IPS-15b (cell line): ENCODE measurements at regions not wholly inside any gene's neighbourhood (a gene's known extent, or its start where the extent isn't known, plus 50 kb on each side); places are given as distances from the start of the nearest gene placed in this dataset.

ENCODE experiments used
- H3K27me3 ChIP-seq: one replicate; pipeline ENCODE4 v1.6.1; 2013; ENCODE audit warnings: low read length; ENCODE audit not compliant: control insufficient read depth, insufficient read depth
- H3K36me3 ChIP-seq: one replicate; pipeline ENCODE4 v1.6.1; 2013; ENCODE audit warnings: low read length; ENCODE audit not compliant: control insufficient read depth, insufficient read depth
- H3K4me1 ChIP-seq: one replicate; pipeline ENCODE4 v1.6.1; 2013; ENCODE audit warnings: mild to moderate bottlenecking, low read length; ENCODE audit not compliant: control insufficient read depth, insufficient read depth
- H3K4me3 ChIP-seq: one replicate; pipeline ENCODE4 v1.5.1; 2013; ENCODE audit warnings: low read depth, low read length
- H3K9ac ChIP-seq: one replicate; pipeline ENCODE4 v1.6.1; 2013; ENCODE audit warnings: low read depth, mild to moderate bottlenecking, low read length
- H3K9me3 ChIP-seq: one replicate; pipeline ENCODE4 v1.6.1; 2013; ENCODE audit warnings: mild to moderate bottlenecking, low read length; ENCODE audit not compliant: control insufficient read depth, insufficient read depth

DNA sequence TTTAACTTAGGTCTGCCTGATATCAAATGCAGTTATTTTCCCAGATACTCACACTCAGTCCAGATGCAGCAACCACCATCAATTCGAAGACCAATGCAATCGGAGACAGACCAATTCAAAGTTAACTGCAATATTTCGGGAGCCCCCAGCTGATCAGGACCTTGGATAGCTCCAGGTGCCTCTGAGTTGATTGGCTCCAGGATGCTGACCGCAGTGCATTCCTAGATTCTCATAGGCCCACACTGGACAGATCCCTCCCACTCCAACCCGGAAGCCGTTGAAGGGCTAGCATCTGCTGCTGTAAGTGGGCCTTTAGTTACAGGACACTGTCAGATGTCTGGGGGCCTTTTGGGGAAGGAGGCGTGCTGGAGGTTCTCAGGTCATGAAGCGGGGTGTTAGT lies 89.5 kb upstream of the ATP2B2 start:
- Histone ChIP-seq H3K4me3 (no peak overlapping the region), H3K9ac (no peak overlapping the region), H3K27me3 (no peaks in the 10 kb centered on the region), H3K9me3 (no peaks in the 10 kb centered on the region), H3K4me1 (no peaks in the 10 kb centered on the region), H3K36me3 (no peaks in the 10 kb centered on the region)

DNA sequence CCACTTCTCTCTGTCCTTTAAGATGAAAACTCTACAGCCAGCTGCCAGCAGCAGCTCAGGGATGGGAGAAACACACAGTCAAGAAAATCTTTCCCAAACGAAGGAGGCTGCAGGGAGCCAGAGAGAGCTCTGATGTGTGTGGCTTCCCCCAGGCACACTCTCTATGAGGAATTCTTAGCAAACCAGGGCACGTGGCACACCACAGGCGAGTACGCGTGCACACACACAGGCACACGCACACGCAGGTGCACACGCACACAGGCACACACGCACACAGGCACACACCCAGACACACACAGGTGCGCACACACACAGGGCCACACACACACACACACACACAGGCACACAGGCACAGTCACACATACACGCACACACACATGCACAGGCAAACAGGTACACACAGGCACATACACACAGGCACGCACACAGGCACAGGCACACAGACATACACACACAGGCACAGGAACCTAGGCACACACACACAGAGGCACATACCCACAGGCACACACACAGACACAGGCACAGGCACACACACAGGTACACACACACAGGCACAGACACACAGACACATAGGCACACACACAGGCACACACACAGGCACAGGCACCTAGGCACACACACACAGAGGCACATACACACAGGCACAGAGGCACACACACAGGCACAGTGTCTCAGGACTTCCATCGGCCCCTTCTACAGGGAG lies 91.5 kb upstream of the ATP2B2 start:
- Histone ChIP-seq H3K27me3 (no peaks in the 10 kb centered on the region), H3K9me3 (no peaks in the 10 kb centered on the region), H3K4me3 (no peak overlapping the region), H3K36me3 (no peaks in the 10 kb centered on the region), H3K4me1 (no peaks in the 10 kb centered on the region), H3K9ac (no peak overlapping the region)

- H3K4me1 ChIP-seq = no peaks in the 10 kb centered on the region
- no peak overlapping the region for H3K4me3 ChIP-seq
- H3K27me3 ChIP-seq = no peaks in the 10 kb centered on the region
- H3K36me3 ChIP-seq = no peaks in the 10 kb centered on the region
- H3K9ac ChIP-seq = no peak overlapping the region
- H3K9me3 ChIP-seq = no peaks in the 10 kb centered on the region
Observed at GRCh38 chr3:10597733-10598132, 92.3 kb upstream of the ATP2B2 start.

GRCh38 chr3:10599017-10599416 lies 93.6 kb upstream of the ATP2B2 start:
- Histone ChIP-seq H3K9me3 (no peaks in the 10 kb centered on the region), H3K36me3 (no peaks in the 10 kb centered on the region), H3K9ac (no peak overlapping the region), H3K4me1 (no peaks in the 10 kb centered on the region), H3K4me3 (no peak overlapping the region), H3K27me3 (no peaks in the 10 kb centered on the region)

- Histone ChIP-seq H3K9ac (no peak overlapping the region), H3K4me3 (no peak overlapping the region), H3K27me3 (no peaks in the 10 kb centered on the region), H3K9me3 (no peaks in the 10 kb centered on the region), H3K4me1 (no peaks in the 10 kb centered on the region), H3K36me3 (no peaks in the 10 kb centered on the region)
Observed at GRCh38 chr3:10599444-10599843, 94.1 kb upstream of the ATP2B2 start.

DNA sequence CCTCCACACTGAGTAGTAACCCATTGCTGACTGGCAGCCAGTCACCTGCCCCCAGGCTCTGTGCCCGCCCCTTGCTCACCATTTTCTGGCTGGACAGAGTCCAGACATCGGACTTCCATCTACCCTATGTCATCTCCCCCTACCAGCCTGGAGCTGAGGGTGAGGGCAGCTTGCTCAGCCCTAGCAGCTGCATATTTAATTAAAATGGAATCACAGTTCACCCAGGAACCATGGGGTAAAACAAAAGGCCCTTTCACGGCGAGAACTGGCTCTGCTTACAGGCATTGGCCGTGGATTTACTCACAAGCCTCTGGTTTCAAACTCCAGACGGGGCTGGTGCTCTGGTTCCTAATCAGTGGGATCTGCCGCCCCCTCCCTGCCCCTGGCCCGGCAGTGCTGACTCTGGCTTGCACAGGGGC lies 94.9 kb upstream of the ATP2B2 start:
- Histone ChIP-seq H3K9me3 (no peaks in the 10 kb centered on the region), H3K27me3 (no peaks in the 10 kb centered on the region), H3K4me1 (no peaks in the 10 kb centered on the region), H3K9ac (no peak overlapping the region), H3K36me3 (no peaks in the 10 kb centered on the region), H3K4me3 (no peak overlapping the region)

- Histone ChIP-seq H3K36me3 (no peaks in the 10 kb centered on the region), H3K9ac (no peak overlapping the region), H3K4me1 (no peaks in the 10 kb centered on the region), H3K9me3 (no peaks in the 10 kb centered on the region), H3K27me3 (no peaks in the 10 kb centered on the region), H3K4me3 (no peak overlapping the region)
Observed at GRCh38 chr3:10600726-10601125, 95.3 kb upstream of the ATP2B2 start.

DNA sequence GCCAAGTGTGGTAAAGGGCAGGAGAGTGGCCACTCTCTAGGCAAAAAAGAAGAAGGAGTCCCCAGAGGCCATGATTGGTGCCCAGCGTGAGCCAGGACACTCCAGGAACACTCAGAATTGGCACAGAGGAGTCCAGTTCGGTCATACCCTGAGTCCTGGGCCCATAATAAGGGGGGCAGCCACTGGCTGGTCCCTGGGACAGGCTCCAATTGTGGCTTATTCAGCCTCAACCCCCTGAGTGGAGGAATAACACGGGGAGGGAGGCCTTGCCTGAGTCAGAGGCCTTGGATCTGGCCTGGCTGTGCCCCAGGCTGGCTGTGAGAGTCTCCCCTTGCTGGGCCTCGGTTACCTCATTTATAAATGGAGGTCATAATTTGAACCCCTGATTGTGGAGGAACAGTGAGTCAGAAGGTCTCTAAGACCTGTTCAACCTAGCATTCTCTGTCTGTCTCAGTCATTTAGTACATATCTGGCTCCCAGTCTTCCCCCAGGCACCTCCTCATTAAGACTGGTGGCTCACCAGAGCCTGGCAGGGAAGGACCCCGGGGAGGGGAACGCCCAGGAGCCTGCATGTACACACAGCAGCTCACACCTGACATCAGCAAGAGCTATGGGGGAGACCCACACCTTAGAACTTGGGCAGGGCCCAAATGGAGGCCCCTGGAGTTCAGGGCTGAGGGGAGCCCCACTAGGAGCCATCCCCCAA lies 95.9 kb upstream of the ATP2B2 start:
- Histone ChIP-seq H3K9ac (no peak overlapping the region), H3K4me1 (no peaks in the 10 kb centered on the region), H3K36me3 (no peaks in the 10 kb centered on the region), H3K9me3 (no peaks in the 10 kb centered on the region), H3K27me3 (no peaks in the 10 kb centered on the region), H3K4me3 (no peak overlapping the region)

DNA sequence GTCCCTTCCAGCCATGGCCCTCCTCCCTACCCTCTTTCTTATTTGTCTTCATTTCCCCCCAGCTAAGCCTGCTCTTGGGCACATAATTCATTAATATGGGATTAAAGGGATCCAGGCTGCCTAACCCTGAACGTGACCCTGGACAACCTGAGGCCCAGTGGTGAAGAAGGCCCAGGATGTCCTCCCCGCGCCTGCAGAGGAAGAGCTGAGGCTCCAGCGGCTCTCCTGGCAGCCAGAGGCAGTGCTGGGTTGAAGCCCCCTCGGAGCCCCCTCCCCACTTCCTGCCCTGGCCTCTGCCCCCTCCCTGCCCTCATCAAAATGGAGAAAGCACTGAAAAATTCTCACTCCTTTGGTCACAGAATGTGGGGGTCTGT lies 96.5 kb upstream of the ATP2B2 start:
- no peaks in the 10 kb centered on the region for H3K27me3 ChIP-seq
- H3K4me3 ChIP-seq = no peak overlapping the region
- no peak overlapping the region for H3K9ac ChIP-seq
- no peaks in the 10 kb centered on the region for H3K36me3 ChIP-seq
- no peaks in the 10 kb centered on the region for H3K4me1 ChIP-seq
- no peaks in the 10 kb centered on the region for H3K9me3 ChIP-seq

GRCh38 chr3:10602271-10602670 lies 96.9 kb upstream of the ATP2B2 start:
- Histone ChIP-seq H3K36me3 (no peaks in the 10 kb centered on the region), H3K9me3 (no peaks in the 10 kb centered on the region), H3K27me3 (no peaks in the 10 kb centered on the region)

DNA sequence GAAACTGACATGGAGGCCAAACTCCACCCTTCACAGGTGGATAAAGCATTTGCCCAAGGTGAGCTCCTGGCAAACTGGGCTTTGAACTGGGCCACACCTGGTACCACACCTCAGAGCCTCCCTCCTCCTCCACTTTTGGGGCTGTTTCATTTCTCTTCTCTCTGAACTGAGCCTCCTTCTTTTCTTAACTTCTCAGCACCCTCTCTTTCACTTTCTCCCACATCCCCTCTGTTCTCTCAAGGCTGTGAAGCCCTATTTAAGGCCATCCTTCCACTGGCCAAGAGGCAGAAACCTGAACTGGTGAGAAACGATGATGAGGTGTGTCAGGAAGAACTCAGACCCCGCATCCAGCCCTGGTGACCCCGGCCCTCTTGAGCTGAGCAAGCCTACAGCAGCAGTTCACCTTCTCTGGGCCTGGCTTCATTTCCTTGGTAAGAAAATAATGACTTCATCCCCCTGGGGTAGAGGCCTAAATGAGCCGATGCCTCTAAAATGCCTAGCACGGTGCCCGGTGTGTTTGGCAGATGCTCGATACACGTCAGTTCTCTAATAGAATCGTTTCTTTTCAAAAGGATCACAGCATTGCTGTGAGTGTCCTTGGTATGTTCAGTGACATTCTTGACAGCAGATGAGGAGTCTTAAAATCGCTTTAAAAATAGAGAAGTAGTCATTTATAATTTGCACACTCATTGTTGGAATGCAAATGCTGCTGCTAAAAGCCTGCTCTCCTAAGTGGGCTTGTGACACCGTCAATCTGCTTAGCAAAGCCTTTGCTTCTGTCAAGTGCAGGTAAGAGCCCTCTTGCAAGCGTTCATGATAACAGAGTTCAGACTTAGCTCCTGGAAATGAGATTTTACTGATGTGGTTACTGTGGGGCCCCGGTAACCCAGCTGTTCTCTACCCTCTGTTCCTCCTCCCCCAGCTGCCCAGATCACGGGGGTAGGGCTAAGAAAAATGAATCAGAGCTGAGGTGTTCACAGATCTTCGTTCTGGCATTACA lies 97.7 kb upstream of the ATP2B2 start:
- Histone ChIP-seq H3K4me1 (no peaks in the 10 kb centered on the region), H3K27me3 (no peaks in the 10 kb centered on the region), H3K9me3 (no peaks in the 10 kb centered on the region), H3K4me3 (no peak overlapping the region), H3K9ac (no peak overlapping the region), H3K36me3 (no peaks in the 10 kb centered on the region)

More at GRCh38 chr3:10602271-10602670, 96.9 kb upstream of the ATP2B2 start:
- no peaks in the 10 kb centered on the region for H3K4me1 ChIP-seq
- H3K9ac ChIP-seq = no peak overlapping the region
- no peak overlapping the region for H3K4me3 ChIP-seq
